IPS-NIHi7 (cell line): ENCODE measurements at regions not wholly inside any gene's neighbourhood (a gene's known extent, or its start where the extent isn't known, plus 50 kb on each side); places are given as distances from the start of the nearest gene placed in this dataset.

Experiments used
- DNase-seq: peaks from one replicate; pipeline ENCODE4 v3.0.0; 2012; ENCODE audit warnings: mixed read lengths; ENCODE audit errors: extremely low spot score

DNA sequence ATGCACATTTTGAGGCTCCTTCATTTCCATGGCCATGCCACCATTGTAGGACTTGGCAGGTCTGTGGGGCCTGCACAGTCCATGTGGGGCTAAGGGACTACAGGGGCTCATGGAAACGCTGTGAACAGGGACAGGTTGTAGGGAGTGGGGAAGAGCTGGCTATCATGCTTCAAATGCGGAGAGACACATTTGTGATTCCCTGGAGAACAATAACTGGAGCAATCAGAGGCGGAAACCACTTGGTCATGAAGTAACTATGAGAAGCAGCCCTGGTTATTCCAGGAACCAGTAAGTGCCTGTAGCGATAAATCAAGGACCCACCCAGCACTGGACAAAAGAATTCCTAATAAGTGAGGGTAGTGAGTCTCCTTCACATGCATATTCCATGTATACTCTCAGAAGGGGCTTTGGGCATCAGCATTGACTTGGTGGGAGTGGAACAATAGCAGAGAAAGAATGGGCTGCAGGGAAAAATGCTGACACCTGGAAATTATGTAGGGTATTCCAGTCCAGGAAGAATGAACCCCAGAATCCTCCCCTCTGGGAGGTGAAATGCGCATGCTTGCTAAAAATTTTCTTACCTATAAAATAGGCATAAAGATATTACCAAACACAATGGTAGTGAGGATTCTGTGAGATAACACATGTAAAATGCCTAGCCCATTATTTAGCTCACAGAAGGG is 251.4 kb upstream of the ROPN1 start:
- no peak for DNase-seq

DNA sequence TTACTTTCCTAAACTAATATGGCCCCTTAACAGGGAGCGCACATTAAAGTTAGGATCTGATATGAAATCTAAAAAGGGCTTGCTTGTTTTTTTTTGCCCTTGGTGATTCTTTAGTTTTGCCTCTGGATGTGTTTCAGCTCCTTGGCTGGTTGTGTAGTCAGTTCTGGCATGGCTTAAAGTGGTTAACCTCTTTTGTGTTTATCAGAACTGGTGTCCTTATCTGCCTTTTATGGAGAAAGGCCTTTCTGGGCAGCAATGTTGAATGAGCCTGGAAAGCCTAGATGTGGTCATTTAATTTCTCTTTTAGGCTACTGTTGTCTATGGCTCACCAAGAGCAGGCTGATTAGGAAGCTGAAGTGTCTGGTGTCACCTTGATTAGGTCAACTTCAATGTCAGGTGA is 254.5 kb upstream of the ROPN1 start:
- DNase-seq, result no peak

DNA sequence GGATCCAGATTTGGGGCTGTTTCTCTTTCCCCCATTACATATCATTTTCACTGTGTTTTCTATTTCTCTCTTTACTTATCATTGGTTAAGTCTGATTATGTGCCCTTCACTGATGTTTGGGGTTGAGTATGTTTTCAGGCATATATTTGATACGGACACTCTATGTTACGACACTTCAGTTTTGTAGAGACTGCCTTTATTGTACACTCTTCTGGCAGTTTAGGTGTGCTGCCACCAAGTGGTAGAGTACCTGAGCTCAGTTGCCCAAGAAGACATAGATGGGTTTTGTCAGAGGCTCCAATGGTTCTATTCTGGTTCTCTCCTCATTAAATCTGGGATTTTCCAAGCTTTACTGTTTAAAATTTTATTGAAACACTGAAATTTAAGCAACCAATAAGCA is 255.0 kb upstream of the ROPN1 start:
- DNase-seq, result peak; percentile 54

GRCh38 chr3:124248471-124249028 is 256.6 kb upstream of the ROPN1 start:
- no peak for DNase-seq

DNA sequence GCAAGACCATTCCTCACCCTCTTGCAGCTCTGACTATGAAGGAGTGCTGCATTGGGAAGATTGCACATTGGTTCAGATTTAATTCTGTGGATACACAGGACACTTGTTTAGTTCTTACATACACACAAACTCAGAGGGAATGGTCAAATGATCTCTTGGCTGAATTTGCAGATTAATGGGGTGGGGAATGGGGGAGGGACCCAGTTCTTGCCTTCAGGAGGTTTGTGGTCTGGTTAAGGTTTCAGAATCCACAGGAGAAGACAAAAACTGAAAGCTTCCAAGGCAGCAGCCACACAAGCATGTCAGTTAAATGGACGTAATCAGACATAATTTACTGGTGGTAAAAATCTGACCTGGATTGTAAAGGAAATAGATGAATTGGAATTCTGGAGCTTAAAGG is 257.1 kb upstream of the ROPN1 start:
- no peak for DNase-seq

DNA sequence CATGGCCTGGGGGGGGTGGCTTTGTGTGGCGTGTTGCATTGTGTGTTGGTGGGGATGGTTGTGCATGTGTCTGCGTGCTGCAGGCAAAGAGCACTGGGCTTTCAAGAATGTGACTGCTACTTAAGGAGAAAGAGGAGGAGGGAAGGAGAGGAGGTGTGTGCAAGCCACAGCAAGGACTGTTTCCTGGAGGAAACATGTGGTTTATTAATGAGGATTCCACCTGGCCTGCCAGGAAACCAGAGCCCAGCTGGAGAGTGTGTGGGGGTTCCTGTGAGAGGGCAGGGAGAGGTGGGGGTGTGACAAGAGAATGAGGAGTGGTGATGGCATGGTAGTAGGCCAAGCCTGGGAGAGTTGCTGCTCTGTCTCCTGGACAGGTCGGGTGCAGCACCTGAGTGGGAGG is 258.1 kb upstream of the ROPN1 start:
- no peak for DNase-seq

DNA sequence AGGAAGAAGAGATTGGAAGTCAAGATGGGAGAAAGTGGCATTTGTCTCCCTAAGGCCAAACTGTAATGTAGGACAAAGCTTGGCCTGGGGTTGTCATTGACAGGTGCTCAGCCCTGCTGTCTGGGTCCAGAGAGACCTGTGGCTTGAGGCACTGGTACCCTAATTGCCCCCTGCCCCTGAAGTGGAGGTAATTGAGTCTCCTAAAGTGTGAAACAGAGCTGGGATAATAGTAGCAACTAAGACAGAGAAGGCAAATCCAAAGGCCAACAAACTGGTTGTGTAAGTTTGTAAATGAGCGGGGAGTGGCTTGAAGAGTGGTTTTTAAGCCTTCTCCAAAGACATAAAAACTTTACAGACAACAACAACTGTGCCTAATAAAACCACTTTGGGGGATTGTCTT is 264.2 kb upstream of the ROPN1 start:
- DNase-seq, result no peak

DNA sequence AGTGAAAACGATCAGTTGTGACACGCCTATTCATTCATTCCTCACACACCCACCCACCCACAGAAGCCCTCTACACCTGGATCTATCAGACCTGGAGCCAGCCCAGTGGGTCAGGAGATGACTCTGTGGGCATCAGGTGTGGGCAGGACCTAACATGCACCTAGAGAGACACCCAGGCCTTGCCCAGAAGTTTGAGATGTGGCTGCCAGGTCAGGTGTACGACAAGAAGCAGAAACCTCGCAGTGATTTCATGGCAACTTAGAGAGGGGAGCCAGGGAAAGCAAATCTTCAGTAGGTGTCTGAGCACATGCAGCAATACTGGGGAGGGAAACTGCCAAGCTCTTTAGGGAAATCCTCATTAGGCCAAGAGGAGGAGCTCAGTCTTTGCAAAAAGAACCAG is 264.7 kb upstream of the ROPN1 start:
- no peak for DNase-seq

DNA sequence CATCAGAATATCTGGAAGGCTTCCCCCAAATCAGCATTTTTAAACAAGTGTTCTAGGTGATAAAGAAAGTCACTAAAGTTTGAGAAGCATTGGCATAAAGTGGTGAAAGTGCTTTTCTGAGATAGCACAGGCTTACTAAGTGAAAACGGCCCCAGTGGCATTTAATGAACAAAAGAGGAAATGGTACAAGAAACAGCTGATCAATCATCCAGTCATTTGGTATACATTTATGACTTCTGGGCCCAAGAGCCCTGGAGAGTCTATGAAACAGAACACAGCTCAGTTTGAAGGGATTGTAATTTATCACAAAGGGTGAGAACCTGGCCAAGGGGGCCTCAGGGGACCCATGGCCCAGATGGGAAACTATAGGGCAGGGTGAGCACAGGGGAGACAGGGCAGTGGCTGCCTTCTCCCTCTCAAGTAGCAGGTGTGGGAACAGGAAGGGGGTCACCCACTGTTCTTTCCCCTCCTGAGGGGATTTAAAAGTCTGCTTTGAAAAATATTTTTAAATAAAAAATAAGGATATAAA is 265.5 kb upstream of the ROPN1 start:
- DNase-seq, result no peak

- peak; percentile 36 for DNase-seq
These were observed 266.2 kb upstream of the ROPN1 start for GRCh38 chr3:124258057-124258500.

DNA sequence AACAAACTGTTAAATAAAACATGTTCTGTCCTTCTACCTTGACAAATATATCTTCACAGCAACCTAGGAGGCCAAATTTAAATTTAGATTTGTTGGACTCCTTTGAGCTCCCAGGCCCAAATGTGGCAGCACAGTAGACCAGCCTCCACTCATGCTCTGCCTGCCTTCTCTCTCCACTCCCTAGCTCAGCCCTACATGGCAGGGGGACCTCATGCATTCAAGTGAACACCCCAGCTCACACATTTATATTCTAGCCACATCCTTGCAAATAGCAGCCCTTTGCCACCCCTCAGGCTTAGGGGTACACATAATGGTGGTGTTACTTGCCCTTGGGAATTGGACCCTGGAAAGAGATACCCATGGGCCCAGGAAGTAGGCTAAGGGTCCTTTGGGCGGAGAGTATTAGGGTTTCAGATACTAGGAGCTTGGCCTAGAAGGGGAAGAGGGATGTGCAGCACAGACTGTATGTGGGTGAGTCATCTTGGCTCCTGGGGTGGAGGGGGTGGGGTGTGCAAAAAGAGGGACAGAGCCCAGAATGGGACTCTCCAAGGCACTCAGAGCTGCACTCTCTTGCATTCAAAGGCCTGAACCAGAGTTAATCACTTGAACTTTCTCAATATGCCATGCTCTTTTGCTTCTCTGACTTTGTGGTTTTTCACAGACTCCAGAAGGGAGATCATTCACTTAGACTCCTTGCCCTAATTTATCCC is 268.4 kb upstream of the ROPN1 start:
- DNase-seq, result peak; percentile 31

GRCh38 chr3:124261306-124261705 is 269.4 kb upstream of the ROPN1 start:
- DNase-seq, result no peak

GRCh38 chr3:124263168-124263567 is 271.2 kb upstream of the ROPN1 start:
- DNase-seq, result no peak

DNA sequence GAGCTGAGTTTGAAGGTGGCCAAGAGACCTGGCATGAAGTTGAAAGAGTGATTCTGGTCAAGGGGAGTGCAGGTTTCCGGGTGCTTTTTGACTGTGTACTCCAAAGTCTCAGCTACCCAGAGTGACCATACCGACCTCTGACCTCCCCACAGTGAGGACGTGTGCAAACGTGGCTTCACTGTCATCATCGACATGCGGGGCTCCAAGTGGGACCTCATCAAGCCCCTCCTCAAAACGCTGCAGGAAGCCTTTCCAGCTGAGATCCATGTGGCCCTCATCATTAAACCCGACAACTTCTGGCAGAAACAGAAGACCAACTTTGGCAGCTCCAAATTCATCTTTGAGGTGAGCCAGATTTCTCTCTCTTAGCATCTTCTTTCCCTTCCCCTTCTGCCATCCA is 272.4 kb upstream of the ROPN1 start:
- DNase-seq, result no peak

DNA sequence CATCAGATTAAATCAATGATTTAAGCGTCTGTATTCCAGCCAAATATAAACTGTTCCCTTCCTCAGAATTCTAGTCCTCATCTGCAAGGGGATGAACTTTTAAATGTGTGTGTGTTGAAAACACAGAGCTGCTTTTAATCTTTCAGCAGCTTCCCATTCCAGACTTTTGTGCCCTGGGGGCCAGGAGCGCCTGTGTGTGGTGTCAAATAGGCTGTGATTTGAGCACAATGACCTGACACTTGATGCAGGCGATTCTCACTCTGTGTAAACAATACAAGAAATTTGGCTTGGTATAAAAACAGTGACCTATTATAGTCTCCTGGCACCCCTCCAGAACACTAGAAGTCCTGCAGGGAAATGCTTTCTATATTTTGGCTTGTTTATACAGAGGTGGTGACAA is 274.6 kb upstream of the ROPN1 start:
- DNase-seq, result no peak

DNA sequence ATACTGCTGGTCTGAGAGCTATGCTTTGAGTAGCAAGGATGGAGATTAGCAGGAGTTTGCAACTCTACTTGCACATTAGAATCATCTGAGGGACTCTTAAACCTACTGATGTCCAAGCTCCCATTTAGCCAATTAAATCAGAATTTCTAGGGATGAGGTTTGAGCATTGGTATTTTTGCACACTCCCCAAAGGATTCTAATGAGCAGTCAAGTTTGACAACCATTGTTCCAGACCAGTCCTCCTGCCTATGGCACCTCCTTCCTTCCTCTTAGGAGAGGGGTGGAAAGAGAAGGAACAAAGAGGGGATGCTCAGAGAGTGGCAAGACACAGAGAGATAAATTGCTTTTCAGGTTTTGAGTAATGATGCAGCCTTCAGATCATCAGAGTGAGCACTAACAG is 275.5 kb upstream of the ROPN1 start:
- DNase-seq, result no peak

DNA sequence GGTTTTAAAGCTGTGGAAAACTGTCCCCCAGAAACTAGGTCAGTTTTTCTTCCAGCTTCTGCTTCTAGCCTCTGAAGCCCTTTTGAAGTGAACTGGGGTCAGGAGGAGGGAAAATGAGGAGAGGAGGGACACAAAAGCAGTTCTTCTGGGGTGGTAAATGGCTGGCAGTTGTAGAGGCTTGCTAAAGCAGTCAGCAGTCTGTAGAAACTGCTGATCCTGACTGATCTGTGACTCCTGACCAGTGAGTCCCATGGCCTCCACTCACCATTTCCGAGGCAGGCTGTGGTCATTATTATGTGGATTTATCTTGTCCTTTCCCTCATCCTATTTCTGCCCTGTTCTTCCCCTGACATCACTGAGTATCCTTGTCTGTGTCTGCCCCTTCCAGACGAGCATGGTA is 276.4 kb upstream of the ROPN1 start:
- DNase-seq, result no peak

GRCh38 chr3:124269619-124270018 is 277.7 kb upstream of the ROPN1 start:
- no peak for DNase-seq

GRCh38 chr3:124272605-124273151 is 280.8 kb upstream of the ROPN1 start:
- DNase-seq, result no peak

DNA sequence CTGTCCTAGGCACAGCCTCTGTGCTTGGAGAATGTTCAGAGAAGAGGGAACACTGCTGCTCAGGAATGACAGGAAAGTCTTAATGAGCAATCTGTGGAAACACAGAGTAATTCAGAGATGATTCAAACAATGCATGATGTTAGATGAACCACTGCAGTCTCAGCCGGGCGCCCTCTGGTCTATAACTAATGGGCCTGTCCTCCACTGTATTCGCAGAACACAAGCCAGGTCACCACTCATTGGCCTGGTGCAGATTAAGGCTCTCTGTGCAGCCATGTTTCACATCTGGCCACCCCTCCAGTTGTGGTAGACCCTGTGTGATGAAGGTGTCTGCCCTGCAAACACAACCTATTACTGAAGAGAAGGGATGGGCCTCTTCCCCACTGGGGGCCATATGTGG is 281.7 kb upstream of the ROPN1 start:
- DNase-seq, result no peak

DNA sequence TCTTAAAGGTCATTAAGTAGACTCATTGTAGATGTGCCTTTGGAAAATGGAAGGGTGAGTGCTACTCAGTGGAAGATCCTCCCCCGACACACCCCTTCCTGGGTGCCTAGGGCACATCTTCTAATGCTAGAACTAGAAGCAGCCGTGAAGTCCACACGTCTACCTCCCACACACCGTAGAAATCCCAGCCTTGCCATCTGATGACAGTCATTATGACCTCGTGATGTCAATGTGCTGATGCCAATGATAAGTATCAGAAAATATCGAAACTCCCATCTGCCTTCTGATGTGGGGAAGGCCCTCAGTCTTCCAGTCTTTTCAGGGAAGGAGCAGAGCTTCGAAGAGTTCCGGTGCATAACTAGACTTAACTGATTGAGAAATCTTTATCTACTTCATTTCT is 282.1 kb upstream of the ROPN1 start:
- DNase-seq, result no peak

DNA sequence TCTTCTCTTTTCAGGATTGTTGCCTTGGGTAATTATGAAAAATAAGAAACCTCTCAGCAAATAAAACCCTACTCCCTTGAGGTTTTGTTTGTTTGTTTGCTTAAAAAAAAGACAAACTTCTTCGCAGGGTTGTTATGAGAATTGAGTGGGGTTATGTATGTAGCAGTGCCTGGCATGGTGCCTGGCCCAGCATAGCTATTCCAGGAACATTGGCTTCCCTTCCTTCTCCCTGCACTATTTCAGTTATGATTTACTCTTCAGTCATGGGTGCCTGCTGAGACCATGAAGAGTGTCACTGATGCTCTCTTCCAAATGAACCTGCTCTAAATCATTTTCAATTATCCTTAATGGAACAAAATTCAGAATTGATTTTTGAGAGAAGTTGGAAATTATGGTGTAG is 283.5 kb upstream of the ROPN1 start:
- DNase-seq, result no peak

- no peak for DNase-seq
These were observed 284.2 kb upstream of the ROPN1 start for GRCh38 chr3:124276133-124276532.
